Lung (tissue), 11 donors: ENCODE measurements at regions not wholly inside any gene's neighbourhood (a gene's known extent, or its start where the extent isn't known, plus 50 kb on each side); places are given as distances from the start of the nearest gene placed in this dataset.

Source experiments
- ATAC-seq: fragments of 200-7000 bp; cut with Tn5 transposase; one replicate; pipeline ENCODE4 v1.9.1; 2020; ENCODE audit warnings: moderate number of reproducible peaks; ENCODE audit not compliant: insufficient read depth, low FRiP score
- DNase-seq, 3 donors: peaks; one replicate each; pipeline ENCODE4 v3.0.0-alpha.2; 2013 to 2017
- H3K27ac ChIP-seq, 2 donors: one replicate each; pipeline ENCODE4 v1.5.1; 2013; ENCODE audit warnings: mild to moderate bottlenecking in 2 of 2, moderate library complexity in 2 of 2, control low read depth in 1 of 2, inconsistent platforms in 1 of 2, low read depth in 1 of 2, low read length in 1 of 2
- H3K27me3 ChIP-seq, 3 donors: one replicate each; pipeline ENCODE4 v1.5.1; 2013; ENCODE audit warnings: low read length in 2 of 3; ENCODE audit not compliant: control insufficient read depth in 3 of 3, insufficient read depth in 3 of 3
- H3K36me3 ChIP-seq, 4 donors: one replicate each; pipeline ENCODE4 v1.5.1; 2013; ENCODE audit warnings: low read length in 4 of 4, mild to moderate bottlenecking in 1 of 4, moderate library complexity in 1 of 4; ENCODE audit not compliant: control insufficient read depth in 4 of 4, insufficient read depth in 4 of 4
- H3K4me1 ChIP-seq, 5 donors: one replicate each; pipeline ENCODE4 v1.5.1; 2013; ENCODE audit warnings: low read length in 5 of 5, mild to moderate bottlenecking in 2 of 5, moderate library complexity in 1 of 5; ENCODE audit not compliant: control insufficient read depth in 5 of 5, insufficient read depth in 5 of 5
- H3K4me3 ChIP-seq: one replicate; pipeline ENCODE4 v1.5.1; 2013; ENCODE audit warnings: mild to moderate bottlenecking, control low read depth, moderate library complexity
- H3K9ac ChIP-seq, 2 donors: one replicate each; pipeline ENCODE4 v1.5.1; 2013; ENCODE audit warnings: low read length in 2 of 2, control low read depth in 1 of 2; ENCODE audit not compliant: insufficient read depth in 1 of 2
- H3K9me3 ChIP-seq, 4 donors: one replicate each; pipeline ENCODE4 v1.5.1; 2013; ENCODE audit warnings: low read length in 3 of 4, mild to moderate bottlenecking in 1 of 4, moderate library complexity in 1 of 4; ENCODE audit not compliant: control insufficient read depth in 4 of 4, insufficient read depth in 3 of 4
- WGBS, 2 donors: extraction: QIAGEN DNeasy Blood & Tissue Kit; methylation state at CpG; one replicate each; pipeline ENCODE4 v1.1.7; 2013; 5-methylcytosine and 5-hydroxymethylcytosine counted together
- TF ChIP-seq, protein P1 (sequence below): IDR thresholded peaks from 2 replicates; pipeline ENCODE4 v1.5.1; 2012; ENCODE audit warnings: mild to moderate bottlenecking; ENCODE audit errors: control extremely low read depth, extremely low read depth
- donor health status: control.
- donor health status: control.
- donor health status: Bipolar disorder and iron deficiency.
- donor health status: healthy.
- donor health status: DM: yes; HTN: yes; CAD: no.

DNA sequence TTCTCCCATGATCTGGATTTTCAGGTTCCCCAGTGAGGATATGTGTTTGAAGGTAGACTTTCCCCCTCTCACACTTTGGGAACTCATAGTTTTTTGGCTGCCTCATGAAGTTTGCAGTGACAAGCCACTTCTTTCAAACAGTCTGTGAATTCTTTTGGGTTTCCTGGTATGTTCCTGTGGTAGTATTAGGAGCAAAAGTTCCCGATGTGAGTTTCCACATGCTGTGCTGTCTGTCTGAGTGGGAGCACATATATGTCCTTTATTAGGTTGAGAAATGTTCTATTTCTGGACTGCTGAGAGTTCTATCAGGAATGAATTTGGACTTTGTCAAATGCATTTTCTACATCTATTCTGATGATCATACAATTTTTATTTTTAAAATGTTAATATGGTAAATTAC, 273.2 kb upstream of the TARS1 start:
- Histone ChIP-seq H3K4me1 (no peaks in the 10 kb centered on the region), H3K27ac (no peak overlapping the region), H3K9me3 (peaks cover 0 to 4% (median 1%) of the 10 kb centered on the region in 4 donors), H3K9ac (no peak overlapping the region), H3K27me3 (no peaks in the 10 kb centered on the region), H3K4me3 (no peak overlapping the region), H3K36me3 (no peaks in the 10 kb centered on the region)
- 70 to 79% methylated on average over 1 of the region's 1 CpG for WGBS, 2 donors
- ATAC-seq (no peak), DNase-seq (no peak)
- TF ChIP-seq, protein P1, sequence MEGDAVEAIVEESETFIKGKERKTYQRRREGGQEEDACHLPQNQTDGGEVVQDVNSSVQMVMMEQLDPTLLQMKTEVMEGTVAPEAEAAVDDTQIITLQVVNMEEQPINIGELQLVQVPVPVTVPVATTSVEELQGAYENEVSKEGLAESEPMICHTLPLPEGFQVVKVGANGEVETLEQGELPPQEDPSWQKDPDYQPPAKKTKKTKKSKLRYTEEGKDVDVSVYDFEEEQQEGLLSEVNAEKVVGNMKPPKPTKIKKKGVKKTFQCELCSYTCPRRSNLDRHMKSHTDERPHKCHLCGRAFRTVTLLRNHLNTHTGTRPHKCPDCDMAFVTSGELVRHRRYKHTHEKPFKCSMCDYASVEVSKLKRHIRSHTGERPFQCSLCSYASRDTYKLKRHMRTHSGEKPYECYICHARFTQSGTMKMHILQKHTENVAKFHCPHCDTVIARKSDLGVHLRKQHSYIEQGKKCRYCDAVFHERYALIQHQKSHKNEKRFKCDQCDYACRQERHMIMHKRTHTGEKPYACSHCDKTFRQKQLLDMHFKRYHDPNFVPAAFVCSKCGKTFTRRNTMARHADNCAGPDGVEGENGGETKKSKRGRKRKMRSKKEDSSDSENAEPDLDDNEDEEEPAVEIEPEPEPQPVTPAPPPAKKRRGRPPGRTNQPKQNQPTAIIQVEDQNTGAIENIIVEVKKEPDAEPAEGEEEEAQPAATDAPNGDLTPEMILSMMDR: no peak

GRCh38 chr5:33170411-33170810, 270.4 kb upstream of the TARS1 start:
- WGBS, 2 donors: 54 to 89% methylated on average over 1 of the region's 1 CpG
- ATAC-seq: no peak
- H3K36me3 ChIP-seq: no peaks in the 10 kb centered on the region

GRCh38 chr5:33174383-33174782, 266.4 kb upstream of the TARS1 start:
- H3K36me3 ChIP-seq: no peaks in the 10 kb centered on the region
- no peak overlapping the region for H3K9ac ChIP-seq
- TF ChIP-seq, protein P1: no peak
- H3K27ac ChIP-seq: no peak overlapping the region
- H3K9me3 ChIP-seq: peaks cover 0 to 4% (median 1%) of the 10 kb centered on the region in 4 donors
- no peaks in the 10 kb centered on the region for H3K4me1 ChIP-seq
- no peak for DNase-seq
- ATAC-seq: no peak
- H3K4me3 ChIP-seq: no peak overlapping the region
- 90 to 98% methylated on average over 5 of the region's 5 CpGs for WGBS, 2 donors
- no peaks in the 10 kb centered on the region for H3K27me3 ChIP-seq

More at GRCh38 chr5:33170411-33170810, 270.4 kb upstream of the TARS1 start:
- no peaks in the 10 kb centered on the region for H3K4me1 ChIP-seq
- DNase-seq: no peak
- peaks cover 0 to 4% (median 1%) of the 10 kb centered on the region in 4 donors for H3K9me3 ChIP-seq
- no peak overlapping the region for H3K4me3 ChIP-seq
- no peaks in the 10 kb centered on the region for H3K27me3 ChIP-seq
- H3K9ac ChIP-seq: no peak overlapping the region
- TF ChIP-seq, protein P1: no peak
- no peak overlapping the region for H3K27ac ChIP-seq

- H3K4me1 ChIP-seq: no peaks in the 10 kb centered on the region
- ATAC-seq: no peak
- no peak for DNase-seq
- no peaks in the 10 kb centered on the region for H3K27me3 ChIP-seq
- no peaks in the 10 kb centered on the region for H3K9me3 ChIP-seq
- H3K4me3 ChIP-seq: no peak overlapping the region
- TF ChIP-seq, protein P1: no peak
- no peak overlapping the region for H3K27ac ChIP-seq
- H3K9ac ChIP-seq: no peak overlapping the region
- H3K36me3 ChIP-seq: no peaks in the 10 kb centered on the region
- WGBS, 2 donors: 84 to 94% methylated on average over 2 of the region's 2 CpGs
Measured at GRCh38 chr5:33179301-33179700, 261.5 kb upstream of the TARS1 start.
